NCI-H345 treated with DMSO at 0.1 percent for 48 hours (cell line): ENCODE measurements at regions not wholly inside any gene's neighbourhood (a gene's known extent, or its start where the extent isn't known, plus 50 kb on each side); places are given as distances from the start of the nearest gene placed in this dataset.
A peak's percentile ranks its signal among the peaks of the same experiment; 100 is the strongest.

Experiments used
- DNase-seq: peaks from one replicate; lab custom pipeline; 2025; ENCODE audit not compliant: unreplicated experiment; lab: John Stamatoyannopoulos, UW

DNA sequence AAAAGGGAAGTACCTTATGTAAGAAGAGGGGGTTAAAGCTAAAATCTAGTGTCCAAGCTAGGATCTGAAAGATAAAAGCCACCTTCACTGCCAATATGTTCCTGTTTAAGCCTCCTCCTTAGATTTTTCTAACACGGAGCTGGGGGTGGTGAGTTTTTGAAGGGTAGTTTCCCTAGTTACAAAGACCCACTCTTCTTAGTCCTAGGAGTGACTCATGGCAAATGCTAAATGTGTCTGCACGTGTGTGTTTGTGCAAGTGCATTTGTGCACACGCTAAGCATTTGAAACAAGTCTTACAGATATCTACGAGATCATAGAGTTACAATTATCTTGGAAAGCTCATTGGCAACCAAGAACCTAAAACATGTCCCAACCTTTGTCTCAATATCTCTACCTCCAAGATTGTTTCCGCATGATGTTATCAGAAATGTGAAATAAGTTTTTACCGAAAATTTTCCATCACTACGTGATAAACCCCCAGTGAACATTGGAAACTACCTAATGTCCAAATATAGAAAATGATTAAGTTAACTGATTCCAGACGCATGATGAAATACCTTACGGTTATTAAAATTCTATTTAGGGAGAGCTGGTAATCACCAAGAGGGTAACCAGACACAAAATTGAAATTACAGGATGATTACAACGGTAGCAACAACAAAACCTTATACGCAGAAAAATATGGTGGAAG is 78.0 kb upstream of the HRH2 start:
- DNase-seq, result no peak

DNA sequence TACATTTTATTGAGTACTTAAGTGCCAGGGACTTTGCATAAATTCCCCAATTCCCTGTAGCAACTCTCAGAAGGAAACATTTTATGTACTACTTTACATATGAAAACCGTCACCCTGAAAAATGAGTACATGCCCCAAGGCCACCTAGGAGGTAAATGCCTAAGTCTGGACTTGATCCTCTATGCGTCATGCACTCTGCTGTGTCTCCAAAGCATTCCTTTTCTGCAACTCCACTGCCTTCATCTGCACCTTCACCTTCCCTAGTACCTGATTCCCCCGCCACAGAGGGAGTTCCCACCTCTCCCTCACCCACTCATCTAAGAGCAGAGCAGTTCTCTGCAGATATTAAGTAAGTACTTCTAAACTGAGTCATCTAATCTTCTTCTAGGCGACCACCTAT is 75.2 kb upstream of the HRH2 start:
- no peak for DNase-seq

DNA sequence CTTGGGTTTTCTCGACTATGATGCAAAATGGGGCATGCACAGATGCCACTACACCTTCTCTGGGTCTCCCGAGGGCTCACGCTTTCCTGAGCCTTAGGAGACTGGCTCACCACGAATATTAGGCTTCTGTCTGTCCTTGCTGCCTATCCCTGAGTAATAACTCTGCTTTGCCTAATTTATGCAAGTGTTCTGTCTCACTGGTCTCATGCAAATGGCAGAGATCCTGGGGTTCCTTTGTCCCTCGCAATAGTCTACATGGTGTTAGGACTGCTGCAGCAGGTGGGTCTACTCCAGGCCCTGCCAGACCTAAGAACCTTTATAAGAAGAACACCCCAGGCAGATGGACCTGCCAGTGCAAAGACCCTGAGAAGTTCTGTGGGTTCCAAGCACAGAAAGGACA is 72.3 kb upstream of the HRH2 start:
- no peak for DNase-seq

DNA sequence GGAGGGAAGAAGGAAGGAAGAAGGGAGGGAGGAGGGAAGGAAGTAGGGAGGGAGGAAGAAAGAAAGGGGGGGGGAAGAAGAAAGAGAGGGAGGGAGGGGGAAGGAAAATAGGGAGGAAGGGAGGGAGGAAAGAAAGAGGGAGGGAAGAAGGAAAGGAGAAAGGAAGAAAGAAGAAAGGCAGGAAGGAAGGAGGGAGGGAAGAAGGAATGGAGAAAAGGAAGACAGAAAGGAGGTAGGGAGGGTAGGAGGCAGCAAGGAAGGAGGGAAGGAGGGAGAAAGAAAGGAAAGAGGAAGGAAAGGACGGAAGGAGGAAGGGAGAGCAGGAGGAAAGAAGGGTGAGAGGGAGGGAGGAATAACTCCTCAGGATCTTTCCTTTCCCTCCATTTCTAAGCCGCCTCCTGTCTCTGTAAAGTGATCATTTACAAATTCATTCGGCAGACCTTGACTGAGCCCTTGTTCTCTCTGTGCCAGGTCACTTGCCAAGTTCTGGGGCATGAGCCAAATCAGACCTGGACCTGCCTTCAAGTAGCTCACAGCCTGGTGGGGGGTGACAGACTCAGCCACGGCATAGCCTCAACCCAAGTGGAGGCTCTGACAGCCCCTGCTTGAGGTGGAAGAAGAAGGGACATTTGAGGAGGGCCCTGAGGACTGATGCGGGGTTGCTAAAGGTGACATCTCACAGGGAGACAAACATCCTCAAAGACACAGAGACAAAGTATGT is 69.0 kb upstream of the HRH2 start:
- DNase-seq, result no peak

DNA sequence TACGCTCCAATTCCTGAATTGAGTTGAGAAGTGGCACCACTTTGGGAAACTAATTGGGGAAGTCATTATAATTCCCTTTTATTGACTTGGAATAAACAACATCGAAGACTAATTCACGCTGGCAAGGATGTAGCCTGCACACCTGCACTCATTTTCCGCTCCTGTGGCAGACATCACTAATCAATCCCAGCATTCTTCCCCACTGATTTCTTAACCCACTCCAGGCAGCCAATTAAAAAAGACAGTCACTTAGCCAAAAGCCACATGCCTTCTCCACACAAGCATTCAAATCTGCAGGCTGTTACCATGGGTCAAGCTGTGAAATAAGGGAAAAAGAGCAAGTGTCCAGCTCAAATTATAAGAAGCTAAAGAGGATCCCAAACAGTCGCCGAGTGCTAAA is 68.2 kb upstream of the HRH2 start:
- DNase-seq, result no peak

DNA sequence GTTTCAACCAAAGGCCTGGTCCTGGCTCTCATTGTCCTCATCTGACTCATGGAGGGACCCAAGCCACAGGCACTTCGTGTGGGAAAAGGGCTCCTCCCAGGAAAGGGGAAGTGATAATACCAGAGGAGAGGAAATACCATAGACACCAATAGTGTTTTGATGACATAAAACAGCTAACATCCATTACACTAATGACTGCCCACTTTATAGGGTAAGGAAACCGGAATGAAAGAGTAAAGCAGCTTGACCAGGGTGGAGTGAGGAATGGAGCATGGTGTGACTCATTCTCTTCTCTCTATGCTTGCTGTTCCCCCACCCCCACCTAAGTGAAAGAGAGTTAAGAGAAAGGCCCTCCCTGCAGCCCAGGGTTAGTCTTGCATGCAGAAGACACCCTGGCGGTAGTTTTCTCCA is 67.4 kb upstream of the HRH2 start:
- no peak for DNase-seq

DNA sequence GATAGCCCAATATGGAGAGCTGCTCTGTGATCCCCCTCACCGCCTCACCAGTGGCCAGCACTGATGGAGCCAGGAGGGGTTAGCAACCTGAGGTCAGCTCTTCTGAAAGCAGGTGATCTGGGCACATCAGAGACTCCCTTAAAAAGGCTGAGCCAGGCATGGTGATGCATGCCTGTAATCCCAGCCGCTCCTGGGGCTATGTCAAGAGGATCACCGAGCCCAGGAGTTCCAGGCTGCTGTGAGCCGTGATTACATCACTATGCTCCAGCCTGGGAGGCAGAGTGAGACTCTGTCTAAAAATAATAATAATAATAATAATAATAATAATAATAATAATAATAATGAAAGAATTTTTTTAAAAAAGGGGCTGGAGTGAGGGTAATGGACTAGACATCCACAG is 66.6 kb upstream of the HRH2 start:
- no peak for DNase-seq

DNA sequence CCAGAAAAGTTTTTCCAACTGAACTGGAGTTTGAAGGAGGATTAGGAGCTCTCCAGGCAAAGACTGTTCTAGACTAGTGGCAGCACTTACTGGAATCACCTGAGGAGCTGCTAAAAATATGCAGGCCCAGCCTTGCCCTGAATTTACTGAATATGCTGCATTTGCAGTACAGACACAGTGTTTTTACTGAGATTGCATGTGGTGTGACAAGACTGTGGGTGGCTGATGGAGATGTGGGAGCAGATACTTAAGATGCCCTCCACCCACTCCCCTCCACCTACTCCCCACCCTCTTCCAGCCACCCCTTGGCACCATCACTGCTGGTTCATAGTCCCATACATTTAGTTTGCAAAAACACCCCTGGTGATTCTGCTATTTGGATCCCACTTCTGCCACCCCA is 64.1 kb upstream of the HRH2 start:
- no peak for DNase-seq

DNA sequence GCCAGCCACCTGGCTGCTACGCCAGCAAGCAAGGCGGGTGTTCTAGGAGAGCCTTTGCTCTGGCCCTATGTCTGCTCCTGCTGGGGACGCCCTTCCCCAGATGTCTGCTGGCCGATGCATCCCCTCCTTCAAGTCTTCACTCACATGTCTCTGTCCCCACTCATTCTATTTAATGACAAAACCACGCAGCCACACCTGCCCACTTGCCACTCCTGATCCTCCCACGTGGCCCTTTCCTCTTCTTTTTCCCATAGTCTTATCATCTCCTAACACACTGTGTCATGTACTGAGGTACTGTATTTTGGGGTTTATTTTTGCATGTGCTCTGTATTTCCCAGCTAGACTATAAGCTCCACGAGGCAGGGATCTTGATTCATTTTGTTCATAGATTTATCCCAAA is 62.0 kb upstream of the HRH2 start:
- no peak for DNase-seq

DNA sequence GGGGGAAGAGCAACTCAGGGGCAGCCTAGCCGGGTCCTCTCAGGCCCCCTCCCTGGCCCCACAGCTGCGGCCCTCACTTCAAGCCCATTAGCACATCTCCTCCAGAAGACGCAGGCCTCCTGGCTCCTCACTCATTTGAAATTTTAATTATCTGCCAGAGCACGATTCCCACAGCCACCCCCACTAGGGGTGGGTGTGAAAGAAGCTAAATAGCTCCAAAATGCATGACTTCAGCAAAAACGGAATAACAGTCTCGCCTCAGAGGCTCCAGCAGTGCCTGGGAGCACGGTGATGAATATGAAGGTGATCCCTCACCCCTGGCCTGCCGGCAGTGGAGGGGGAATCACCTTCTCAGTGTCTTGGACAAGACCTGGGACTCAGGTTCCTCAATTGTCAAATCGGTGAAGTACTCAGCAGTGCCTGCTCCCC is 61.1 kb upstream of the HRH2 start:
- DNase-seq, result no peak

DNA sequence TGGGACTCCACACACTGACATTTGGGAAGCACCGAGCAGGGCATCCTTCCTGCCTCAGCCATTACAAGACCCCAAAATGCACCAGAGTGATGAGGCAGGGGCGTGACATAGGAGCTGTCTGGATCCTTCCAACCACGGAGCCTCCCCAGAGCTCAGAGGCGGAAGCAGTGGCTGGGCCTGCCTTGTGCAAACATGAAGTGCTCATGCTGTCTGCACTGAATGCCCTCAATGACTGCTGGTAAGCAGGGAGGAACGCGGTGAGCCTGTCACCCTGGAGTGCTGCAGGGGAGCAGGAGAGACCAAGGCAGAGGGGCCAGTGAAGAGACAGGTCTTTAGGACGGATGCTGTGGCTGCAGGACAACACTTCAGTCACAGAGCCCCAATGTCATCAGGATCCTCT is 60.2 kb upstream of the HRH2 start:
- DNase-seq, result peak; percentile 8

DNA sequence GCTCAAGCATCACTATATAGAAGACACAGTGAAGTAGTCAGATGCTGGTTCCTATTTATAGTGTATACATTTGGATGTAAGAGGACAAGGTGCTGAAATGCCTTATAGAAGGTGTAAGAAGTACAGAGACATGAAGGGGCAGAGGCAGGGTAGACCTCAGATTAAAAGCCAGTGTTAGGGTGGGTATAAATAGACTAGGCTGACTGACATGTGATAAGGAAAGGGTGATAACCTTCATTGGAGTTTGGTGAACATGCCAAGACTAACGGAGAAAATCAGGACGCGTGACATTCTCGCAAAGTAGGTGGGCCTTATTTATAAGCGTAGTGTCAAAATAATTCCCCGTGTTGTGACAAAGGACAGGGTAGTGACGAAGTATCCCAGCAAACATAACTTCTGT is 59.1 kb upstream of the HRH2 start:
- no peak for DNase-seq

DNA sequence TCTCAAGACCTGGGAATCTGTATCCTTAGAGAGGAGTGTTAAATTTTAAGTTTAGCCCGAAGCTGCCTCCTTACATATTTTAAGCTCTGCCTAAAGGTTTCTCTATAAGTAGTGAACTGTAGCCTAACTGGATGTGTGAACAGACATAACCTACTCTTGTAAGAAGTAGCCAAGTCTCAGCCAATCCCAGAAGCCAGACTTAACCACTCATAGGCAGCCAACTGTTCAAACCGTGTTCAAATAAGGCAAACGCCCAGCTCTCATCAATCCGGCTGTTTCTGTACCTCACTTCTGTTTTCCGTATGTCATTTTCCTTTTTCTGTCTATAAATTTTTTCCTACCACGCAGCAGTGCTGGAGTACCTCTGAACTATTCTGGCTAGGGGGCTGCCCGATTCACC is 58.7 kb upstream of the HRH2 start:
- no peak for DNase-seq

DNA sequence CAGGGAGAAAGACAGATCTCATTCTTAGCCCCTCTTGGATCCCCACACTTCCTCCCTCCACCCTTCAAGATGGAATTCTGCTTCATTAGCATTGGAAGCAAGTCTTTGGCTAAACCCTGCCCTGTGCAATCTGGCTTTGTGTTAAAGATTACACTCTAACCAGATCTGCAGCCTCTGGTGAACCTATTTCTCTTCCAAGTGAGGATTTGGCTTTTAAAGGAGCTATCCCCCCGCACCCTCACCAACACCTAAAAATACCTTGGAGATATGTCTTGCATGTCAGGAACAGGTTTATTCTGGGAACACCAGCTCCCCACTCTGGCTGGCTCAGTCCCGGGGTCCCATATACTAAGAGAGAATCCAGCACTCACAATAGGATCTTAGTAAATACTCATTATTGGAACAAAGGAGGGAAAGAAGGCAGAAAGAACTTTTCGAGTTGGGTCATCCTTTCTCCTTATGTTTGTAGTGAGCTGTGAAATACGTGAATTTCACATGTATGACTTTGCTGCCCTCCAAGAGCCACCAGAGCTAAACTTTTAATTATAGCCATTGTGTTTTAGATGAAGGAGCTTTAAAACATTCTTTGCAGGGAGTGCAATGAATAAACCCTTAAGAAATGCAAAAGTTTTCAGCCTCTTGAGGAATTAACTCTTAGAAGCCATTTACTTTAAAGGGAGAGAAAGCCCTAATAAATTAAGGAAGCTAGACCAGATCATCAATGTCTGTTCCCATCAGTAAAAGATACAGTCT is 53.7 kb upstream of the HRH2 start:
- DNase-seq, result no peak

DNA sequence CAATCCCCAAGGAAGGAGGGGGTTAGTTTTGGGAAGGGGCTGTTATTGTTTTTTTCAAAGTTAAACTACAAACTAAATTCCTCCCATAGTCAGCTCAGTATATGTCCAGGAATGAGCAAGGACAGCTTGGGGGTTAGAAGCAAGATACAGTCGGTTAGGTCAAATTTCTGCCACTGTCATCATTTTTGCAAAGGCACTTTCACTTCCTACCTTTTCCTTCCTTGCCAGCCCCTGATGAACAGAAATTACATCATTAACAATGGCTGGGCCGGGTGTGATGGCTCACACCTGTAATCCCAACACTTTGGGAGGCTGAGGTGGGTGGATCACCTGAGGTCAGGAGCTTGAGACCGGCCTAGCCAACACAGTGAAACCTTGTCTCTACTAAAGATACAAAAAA is 51.5 kb upstream of the HRH2 start:
- DNase-seq, result no peak
